ENCODE measurements at regions not wholly inside any gene's neighbourhood (a gene's known extent, or its start where the extent isn't known, plus 50 kb on each side); places are given as distances from the start of the nearest gene placed in this dataset.

DNA sequence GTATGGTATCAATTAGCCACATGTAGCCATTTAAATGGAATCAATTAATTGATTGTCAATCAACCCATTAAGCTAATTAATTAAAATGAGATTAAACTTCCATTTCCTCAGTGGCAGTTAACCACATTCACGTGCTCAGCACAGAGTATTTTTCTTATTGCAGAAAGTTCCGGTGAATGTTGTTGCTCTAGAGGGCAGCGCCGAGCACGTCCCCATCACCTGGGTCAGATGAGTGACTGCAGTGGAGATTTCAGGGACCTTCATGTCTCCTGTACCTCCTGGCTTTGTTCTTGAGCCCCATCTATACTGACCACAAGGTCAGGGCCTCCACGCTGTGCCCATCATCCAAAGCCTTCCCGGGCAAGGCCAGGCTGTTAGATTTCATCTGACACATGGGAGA, 168.8 kb upstream of the MKI67 start:
- H3K4me3 Mint-ChIP-seq, result no peak overlapping the region
- H3K36me3 Mint-ChIP-seq (ENCODE audit: low read depth), result no peaks in the 10 kb centered on the region
- TF ChIP-seq, protein P1, sequence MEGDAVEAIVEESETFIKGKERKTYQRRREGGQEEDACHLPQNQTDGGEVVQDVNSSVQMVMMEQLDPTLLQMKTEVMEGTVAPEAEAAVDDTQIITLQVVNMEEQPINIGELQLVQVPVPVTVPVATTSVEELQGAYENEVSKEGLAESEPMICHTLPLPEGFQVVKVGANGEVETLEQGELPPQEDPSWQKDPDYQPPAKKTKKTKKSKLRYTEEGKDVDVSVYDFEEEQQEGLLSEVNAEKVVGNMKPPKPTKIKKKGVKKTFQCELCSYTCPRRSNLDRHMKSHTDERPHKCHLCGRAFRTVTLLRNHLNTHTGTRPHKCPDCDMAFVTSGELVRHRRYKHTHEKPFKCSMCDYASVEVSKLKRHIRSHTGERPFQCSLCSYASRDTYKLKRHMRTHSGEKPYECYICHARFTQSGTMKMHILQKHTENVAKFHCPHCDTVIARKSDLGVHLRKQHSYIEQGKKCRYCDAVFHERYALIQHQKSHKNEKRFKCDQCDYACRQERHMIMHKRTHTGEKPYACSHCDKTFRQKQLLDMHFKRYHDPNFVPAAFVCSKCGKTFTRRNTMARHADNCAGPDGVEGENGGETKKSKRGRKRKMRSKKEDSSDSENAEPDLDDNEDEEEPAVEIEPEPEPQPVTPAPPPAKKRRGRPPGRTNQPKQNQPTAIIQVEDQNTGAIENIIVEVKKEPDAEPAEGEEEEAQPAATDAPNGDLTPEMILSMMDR (IDR thresholded peaks at IDR 0.05), result no peak
- H3K27ac Mint-ChIP-seq, result no peak overlapping the region
- H3K9me3 Mint-ChIP-seq, result peaks cover 82% of the 10 kb centered on the region
- H3K4me1 Mint-ChIP-seq (ENCODE audit: low read depth), result no peaks in the 10 kb centered on the region
- H3K27me3 Mint-ChIP-seq (ENCODE audit: insufficient read depth), result no peaks in the 10 kb centered on the region
- DNase-seq, result no peak

DNA sequence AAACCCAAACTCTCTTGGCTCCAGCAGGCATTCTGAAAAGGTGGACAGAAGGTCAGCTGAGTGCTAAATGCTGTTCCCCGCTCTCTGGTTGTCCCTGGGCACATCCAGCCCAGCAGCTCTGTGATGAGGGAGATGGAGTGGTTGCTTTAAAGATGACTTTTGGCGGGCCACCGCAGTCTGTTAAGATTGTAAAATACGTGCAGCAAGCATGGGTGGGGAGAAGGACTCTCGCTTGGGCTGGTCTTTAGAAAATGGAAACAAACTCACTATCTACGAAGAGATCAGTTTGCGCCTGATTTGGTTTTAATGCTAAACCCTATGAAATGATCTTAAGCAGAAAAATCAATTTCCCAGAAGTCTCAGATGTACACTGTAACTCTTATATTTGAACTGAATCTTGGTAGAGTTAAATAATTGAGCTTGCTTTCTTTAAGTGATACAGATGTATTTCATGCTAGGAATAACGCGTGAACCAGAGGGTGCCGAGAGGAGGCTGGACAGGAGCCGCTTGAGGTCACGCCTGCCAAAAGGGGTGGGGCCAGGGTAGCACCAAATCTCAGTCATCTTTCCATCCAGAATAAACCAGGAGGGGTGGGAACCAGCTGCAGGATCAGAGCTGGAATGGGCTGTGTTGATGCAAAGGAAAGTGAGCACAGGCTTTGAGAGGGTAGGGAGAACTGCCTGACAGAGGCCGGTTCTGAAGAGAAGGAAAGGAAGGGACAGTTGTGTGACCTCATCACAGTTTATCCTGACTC, 170.2 kb upstream of the MKI67 start:
- no peaks in the 10 kb centered on the region for H3K36me3 Mint-ChIP-seq (ENCODE audit: low read depth)
- H3K27me3 Mint-ChIP-seq (ENCODE audit: insufficient read depth), result no peaks in the 10 kb centered on the region
- TF ChIP-seq, protein P1 (IDR thresholded peaks at IDR 0.05), result no peak
- no peak for DNase-seq
- no peak overlapping the region for H3K4me3 Mint-ChIP-seq
- H3K27ac Mint-ChIP-seq, result no peak overlapping the region
- no peaks in the 10 kb centered on the region for H3K4me1 Mint-ChIP-seq (ENCODE audit: low read depth)
- H3K9me3 Mint-ChIP-seq, result peaks cover 84% of the 10 kb centered on the region

DNA sequence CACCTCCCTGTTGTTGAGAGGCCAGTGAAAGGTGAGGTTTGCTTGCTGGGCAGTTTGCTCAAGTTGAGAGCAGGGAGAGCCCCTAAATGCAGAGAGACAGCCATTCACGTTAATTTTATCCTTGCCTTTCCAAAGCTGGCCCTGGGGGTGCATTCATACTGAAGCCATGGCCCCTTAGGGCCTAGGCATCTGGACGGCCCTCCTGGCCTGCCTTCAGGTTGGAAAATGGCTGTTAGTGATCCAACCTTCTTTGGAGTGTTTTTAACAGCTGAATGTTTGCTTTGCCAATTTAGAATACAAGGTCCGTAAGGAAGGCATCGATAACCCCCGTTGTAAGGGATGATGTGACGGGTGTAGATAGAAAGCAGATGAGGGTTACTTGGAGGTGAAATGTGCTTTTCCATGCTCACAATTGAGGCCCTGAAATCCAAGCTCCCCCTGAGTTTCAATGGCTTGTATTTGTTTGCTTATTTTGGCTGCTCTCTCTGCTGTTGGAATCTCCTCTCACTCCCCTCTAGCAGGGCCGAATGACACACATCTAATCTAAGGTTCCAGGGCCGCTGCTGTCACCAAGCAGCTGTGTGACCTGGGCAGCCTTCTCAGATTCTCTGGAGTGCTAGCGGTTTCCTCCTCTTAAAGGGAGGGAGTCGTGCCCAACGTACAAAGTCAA, 171.6 kb upstream of the MKI67 start:
- Mint-ChIP-seq H3K4me1 (ENCODE audit: low read depth) (no peaks in the 10 kb centered on the region), H3K9me3 (peaks cover 84% of the 10 kb centered on the region), H3K4me3 (no peak overlapping the region), H3K27ac (no peak overlapping the region), H3K27me3 (ENCODE audit: insufficient read depth) (no peaks in the 10 kb centered on the region), H3K36me3 (ENCODE audit: low read depth) (no peaks in the 10 kb centered on the region)
- TF ChIP-seq, protein P1 (IDR thresholded peaks at IDR 0.05), result no peak
- DNase-seq, result no peak

DNA sequence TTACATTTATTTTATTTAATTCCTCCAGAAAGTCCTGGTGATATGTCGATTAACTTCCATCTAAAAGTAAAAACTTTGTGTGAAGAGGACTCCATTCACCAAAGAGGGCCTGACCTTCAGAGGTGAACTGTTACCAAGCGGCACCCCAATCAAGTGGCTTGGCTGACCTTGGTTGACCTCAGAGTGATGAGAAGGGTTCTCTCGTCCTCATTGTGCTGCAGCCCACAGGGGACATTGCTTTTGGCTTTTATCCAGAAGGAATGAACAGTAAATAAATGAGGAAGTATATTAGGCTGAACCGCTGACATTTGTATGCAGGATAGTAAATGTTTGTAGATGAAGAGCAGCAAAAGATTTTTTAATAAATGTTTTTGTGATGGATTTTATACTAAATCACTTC, 172.4 kb upstream of the MKI67 start:
- Mint-ChIP-seq H3K27me3 (ENCODE audit: insufficient read depth) (peaks cover under 1% of the 10 kb centered on the region; the same call in 1 of the 2 replicates), H3K4me1 (ENCODE audit: low read depth) (no peaks in the 10 kb centered on the region), H3K27ac (no peak overlapping the region), H3K9me3 (peaks cover 82% of the 10 kb centered on the region), H3K4me3 (no peak overlapping the region), H3K36me3 (ENCODE audit: low read depth) (no peaks in the 10 kb centered on the region)
- DNase-seq, result no peak
- TF ChIP-seq, protein P1 (IDR thresholded peaks at IDR 0.05), result no peak

DNA sequence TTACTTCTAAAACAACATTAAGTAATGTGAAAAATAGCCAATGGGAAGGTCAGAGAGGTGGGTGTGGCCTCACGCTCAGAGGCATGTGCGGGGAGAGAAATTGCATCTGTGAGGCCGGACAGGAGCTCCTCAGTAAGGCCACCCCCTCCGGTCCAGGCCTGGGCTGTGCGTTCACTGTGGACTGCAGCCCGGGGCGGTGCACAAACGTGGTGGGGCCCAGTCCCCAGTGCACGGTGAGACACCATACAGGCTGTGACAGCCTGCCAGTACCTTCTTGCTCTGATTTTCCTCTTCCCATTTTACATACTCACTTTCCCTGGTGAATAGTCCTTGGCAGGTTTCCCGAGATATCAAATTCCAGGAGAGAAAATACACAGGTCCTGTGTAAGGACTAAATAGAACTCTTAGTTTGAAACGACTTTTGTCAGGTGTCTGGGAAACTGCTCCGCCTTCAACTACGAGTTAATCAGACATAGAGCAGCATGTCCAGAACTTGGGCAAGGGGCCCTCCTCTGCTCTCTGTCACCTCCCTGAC, 174.1 kb upstream of the MKI67 start:
- Mint-ChIP-seq H3K9me3 (peaks cover 83% of the 10 kb centered on the region), H3K36me3 (ENCODE audit: low read depth) (peaks cover 4% of the 10 kb centered on the region; the same call in 1 of the 2 replicates), H3K27ac (no peak overlapping the region), H3K4me1 (ENCODE audit: low read depth) (no peaks in the 10 kb centered on the region), H3K27me3 (ENCODE audit: insufficient read depth) (peaks cover 5% of the 10 kb centered on the region), H3K4me3 (no peak overlapping the region)
- TF ChIP-seq, protein P1 (IDR thresholded peaks at IDR 0.05), result no peak
- DNase-seq, result no peak

All from HFFc6 (cell line).